ENCODE measurements at regions not wholly inside any gene's neighbourhood (a gene's known extent, or its start where the extent isn't known, plus 50 kb on each side); places are given as distances from the start of the nearest gene placed in this dataset.

GRCh38 chr13:72415817-72416216, 311.6 kb downstream of the MZT1 start:
- no peaks in the 10 kb centered on the region for H3K4me1 ChIP-seq (ENCODE audit: control insufficient read depth in 3 of 3, insufficient read depth in 2 of 3, low read depth in 1 of 3, low read length in 2 of 3)
- no peak overlapping the region for H3K27ac ChIP-seq (ENCODE audit: low read depth in 1 of 3, low read length in 2 of 3)
- DNase-seq (no peak), FAIRE-seq (no peak)
- no peak overlapping the region for H3K4me3 ChIP-seq (ENCODE audit: low read depth in 1 of 3, low read length in 3 of 3)
- H3K27me3 ChIP-seq (ENCODE audit: control insufficient read depth in 3 of 3, insufficient read depth in 3 of 3, low read length in 3 of 3): no peaks in the 10 kb centered on the region
- WGBS, 3 donors: 47 to 65% (median 51%) methylated on average over 3 of the region's 3 CpGs
- no peaks in the 10 kb centered on the region for H3K36me3 ChIP-seq (ENCODE audit: control insufficient read depth in 3 of 3, insufficient read depth in 2 of 3, low read depth in 1 of 3, low read length in 3 of 3)
- H3K9me3 ChIP-seq (ENCODE audit: control insufficient read depth in 2 of 2, insufficient read depth in 1 of 2, low read depth in 1 of 2, low read length in 1 of 2): no peaks in the 10 kb centered on the region

- FAIRE-seq (no peak), DNase-seq (no peak)
- H3K36me3 ChIP-seq (ENCODE audit: control insufficient read depth in 3 of 3, insufficient read depth in 2 of 3, low read depth in 1 of 3, low read length in 3 of 3): no peaks in the 10 kb centered on the region
- H3K27ac ChIP-seq (ENCODE audit: low read depth in 1 of 3, low read length in 2 of 3): no peak overlapping the region
- H3K4me3 ChIP-seq (ENCODE audit: low read depth in 1 of 3, low read length in 3 of 3): no peak overlapping the region
- H3K9me3 ChIP-seq (ENCODE audit: control insufficient read depth in 2 of 2, insufficient read depth in 1 of 2, low read depth in 1 of 2, low read length in 1 of 2): no peaks in the 10 kb centered on the region
- 26 to 65% (median 28%) methylated on average over 2 of the region's 2 CpGs for WGBS, 3 donors
- H3K27me3 ChIP-seq (ENCODE audit: control insufficient read depth in 3 of 3, insufficient read depth in 3 of 3, low read length in 3 of 3): no peaks in the 10 kb centered on the region
- H3K4me1 ChIP-seq (ENCODE audit: control insufficient read depth in 3 of 3, insufficient read depth in 2 of 3, low read depth in 1 of 3, low read length in 2 of 3): no peaks in the 10 kb centered on the region
Observed at GRCh38 chr13:72412481-72412880, 314.9 kb downstream of the MZT1 start.

- no peak for FAIRE-seq
- Histone ChIP-seq H3K4me1 (ENCODE audit: control insufficient read depth in 3 of 3, insufficient read depth in 2 of 3, low read depth in 1 of 3, low read length in 2 of 3) (no peaks in the 10 kb centered on the region), H3K9me3 (ENCODE audit: control insufficient read depth in 2 of 2, insufficient read depth in 1 of 2, low read depth in 1 of 2, low read length in 1 of 2) (no peaks in the 10 kb centered on the region), H3K27ac (ENCODE audit: low read depth in 1 of 3, low read length in 2 of 3) (no peak overlapping the region), H3K27me3 (ENCODE audit: control insufficient read depth in 3 of 3, insufficient read depth in 3 of 3, low read length in 3 of 3) (no peaks in the 10 kb centered on the region), H3K4me3 (ENCODE audit: low read depth in 1 of 3, low read length in 3 of 3) (no peak overlapping the region), H3K36me3 (ENCODE audit: control insufficient read depth in 3 of 3, insufficient read depth in 2 of 3, low read depth in 1 of 3, low read length in 3 of 3) (no peaks in the 10 kb centered on the region)
- no peak for DNase-seq
- WGBS, 3 donors: 21 to 46% (median 33%) methylated on average over 1 of the region's 1 CpG
Observed at GRCh38 chr13:72405441-72405840, 322.0 kb downstream of the MZT1 start.

GRCh38 chr13:72403396-72404010, 323.9 kb downstream of the MZT1 start:
- 80 to 83% (median 82%) methylated on average over 3 of the region's 3 CpGs for WGBS, 3 donors
- Histone ChIP-seq H3K9me3 (ENCODE audit: control insufficient read depth in 2 of 2, insufficient read depth in 1 of 2, low read depth in 1 of 2, low read length in 1 of 2) (no peaks in the 10 kb centered on the region), H3K4me1 (ENCODE audit: control insufficient read depth in 3 of 3, insufficient read depth in 2 of 3, low read depth in 1 of 3, low read length in 2 of 3) (no peaks in the 10 kb centered on the region), H3K27ac (ENCODE audit: low read depth in 1 of 3, low read length in 2 of 3) (no peak overlapping the region), H3K36me3 (ENCODE audit: control insufficient read depth in 3 of 3, insufficient read depth in 2 of 3, low read depth in 1 of 3, low read length in 3 of 3) (no peaks in the 10 kb centered on the region), H3K27me3 (ENCODE audit: control insufficient read depth in 3 of 3, insufficient read depth in 3 of 3, low read length in 3 of 3) (no peaks in the 10 kb centered on the region), H3K4me3 (ENCODE audit: low read depth in 1 of 3, low read length in 3 of 3) (no peak overlapping the region)
- FAIRE-seq (no peak), DNase-seq (no peak)

GRCh38 chr13:72400856-72401255, 326.6 kb downstream of the MZT1 start:
- H3K9me3 ChIP-seq (ENCODE audit: control insufficient read depth in 2 of 2, insufficient read depth in 1 of 2, low read depth in 1 of 2, low read length in 1 of 2): no peaks in the 10 kb centered on the region
- WGBS, 3 donors: 65 to 73% (median 67%) methylated on average over 3 of the region's 3 CpGs
- no peaks in the 10 kb centered on the region for H3K4me1 ChIP-seq (ENCODE audit: control insufficient read depth in 3 of 3, insufficient read depth in 2 of 3, low read depth in 1 of 3, low read length in 2 of 3)
- no peaks in the 10 kb centered on the region for H3K36me3 ChIP-seq (ENCODE audit: control insufficient read depth in 3 of 3, insufficient read depth in 2 of 3, low read depth in 1 of 3, low read length in 3 of 3)
- DNase-seq: no peak
- FAIRE-seq: no peak
- H3K4me3 ChIP-seq (ENCODE audit: low read depth in 1 of 3, low read length in 3 of 3): no peak overlapping the region
- H3K27me3 ChIP-seq (ENCODE audit: control insufficient read depth in 3 of 3, insufficient read depth in 3 of 3, low read length in 3 of 3): no peaks in the 10 kb centered on the region
- H3K27ac ChIP-seq (ENCODE audit: low read depth in 1 of 3, low read length in 2 of 3): no peak overlapping the region

- WGBS, 3 donors: 94 to 96% (median 96%) methylated on average over 4 of the region's 4 CpGs
- no peaks in the 10 kb centered on the region for H3K27me3 ChIP-seq (ENCODE audit: control insufficient read depth in 3 of 3, insufficient read depth in 3 of 3, low read length in 3 of 3)
- FAIRE-seq: no peak
- DNase-seq: no peak
- no peak overlapping the region for H3K4me3 ChIP-seq (ENCODE audit: low read depth in 1 of 3, low read length in 3 of 3)
- no peaks in the 10 kb centered on the region for H3K36me3 ChIP-seq (ENCODE audit: control insufficient read depth in 3 of 3, insufficient read depth in 2 of 3, low read depth in 1 of 3, low read length in 3 of 3)
- no peaks in the 10 kb centered on the region for H3K9me3 ChIP-seq (ENCODE audit: control insufficient read depth in 2 of 2, insufficient read depth in 1 of 2, low read depth in 1 of 2, low read length in 1 of 2)
- H3K4me1 ChIP-seq (ENCODE audit: control insufficient read depth in 3 of 3, insufficient read depth in 2 of 3, low read depth in 1 of 3, low read length in 2 of 3): no peaks in the 10 kb centered on the region
- no peak overlapping the region for H3K27ac ChIP-seq (ENCODE audit: low read depth in 1 of 3, low read length in 2 of 3)
Observed at GRCh38 chr13:72399351-72399750, 328.1 kb downstream of the MZT1 start.

GRCh38 chr13:72397265-72397664, 330.2 kb downstream of the MZT1 start:
- FAIRE-seq: no peak
- no peak overlapping the region for H3K4me3 ChIP-seq (ENCODE audit: low read depth in 1 of 3, low read length in 3 of 3)
- no peaks in the 10 kb centered on the region for H3K36me3 ChIP-seq (ENCODE audit: control insufficient read depth in 3 of 3, insufficient read depth in 2 of 3, low read depth in 1 of 3, low read length in 3 of 3)
- no peak overlapping the region for H3K27ac ChIP-seq (ENCODE audit: low read depth in 1 of 3, low read length in 2 of 3)
- H3K27me3 ChIP-seq (ENCODE audit: control insufficient read depth in 3 of 3, insufficient read depth in 3 of 3, low read length in 3 of 3): no peaks in the 10 kb centered on the region
- H3K9me3 ChIP-seq (ENCODE audit: control insufficient read depth in 2 of 2, insufficient read depth in 1 of 2, low read depth in 1 of 2, low read length in 1 of 2): no peaks in the 10 kb centered on the region
- 51 to 79% (median 56%) methylated on average over 1 of the region's 1 CpG for WGBS, 3 donors
- no peaks in the 10 kb centered on the region for H3K4me1 ChIP-seq (ENCODE audit: control insufficient read depth in 3 of 3, insufficient read depth in 2 of 3, low read depth in 1 of 3, low read length in 2 of 3)
- no peak for DNase-seq

GRCh38 chr13:72390909-72391308, 336.5 kb downstream of the MZT1 start:
- FAIRE-seq (no peak), DNase-seq (no peak)
- no peaks in the 10 kb centered on the region for H3K9me3 ChIP-seq (ENCODE audit: control insufficient read depth in 2 of 2, insufficient read depth in 1 of 2, low read depth in 1 of 2, low read length in 1 of 2)
- no peaks in the 10 kb centered on the region for H3K27me3 ChIP-seq (ENCODE audit: control insufficient read depth in 3 of 3, insufficient read depth in 3 of 3, low read length in 3 of 3)
- H3K4me1 ChIP-seq (ENCODE audit: control insufficient read depth in 3 of 3, insufficient read depth in 2 of 3, low read depth in 1 of 3, low read length in 2 of 3): no peaks in the 10 kb centered on the region
- H3K27ac ChIP-seq (ENCODE audit: low read depth in 1 of 3, low read length in 2 of 3): no peak overlapping the region
- no peak overlapping the region for H3K4me3 ChIP-seq (ENCODE audit: low read depth in 1 of 3, low read length in 3 of 3)
- H3K36me3 ChIP-seq (ENCODE audit: control insufficient read depth in 3 of 3, insufficient read depth in 2 of 3, low read depth in 1 of 3, low read length in 3 of 3): no peaks in the 10 kb centered on the region
- 70 to 90% (median 84%) methylated on average over 4 of the region's 4 CpGs for WGBS, 3 donors

- FAIRE-seq: no peak
- no peaks in the 10 kb centered on the region for H3K9me3 ChIP-seq (ENCODE audit: control insufficient read depth in 2 of 2, insufficient read depth in 1 of 2, low read depth in 1 of 2, low read length in 1 of 2)
- no peak overlapping the region for H3K4me3 ChIP-seq (ENCODE audit: low read depth in 1 of 3, low read length in 3 of 3)
- no peaks in the 10 kb centered on the region for H3K4me1 ChIP-seq (ENCODE audit: control insufficient read depth in 3 of 3, insufficient read depth in 2 of 3, low read depth in 1 of 3, low read length in 2 of 3)
- H3K27me3 ChIP-seq (ENCODE audit: control insufficient read depth in 3 of 3, insufficient read depth in 3 of 3, low read length in 3 of 3): no peaks in the 10 kb centered on the region
- no peak overlapping the region for H3K27ac ChIP-seq (ENCODE audit: low read depth in 1 of 3, low read length in 2 of 3)
- H3K36me3 ChIP-seq (ENCODE audit: control insufficient read depth in 3 of 3, insufficient read depth in 2 of 3, low read depth in 1 of 3, low read length in 3 of 3): no peaks in the 10 kb centered on the region
- DNase-seq: no peak
- 85 to 89% (median 86%) methylated on average over 5 of the region's 5 CpGs for WGBS, 3 donors
Observed at GRCh38 chr13:72386138-72386684, 341.2 kb downstream of the MZT1 start.

Measured in small intestine (tissue), 7 donors.